SU-DHL-6 (cell line): ENCODE measurements at regions not wholly inside any gene's neighbourhood (a gene's known extent, or its start where the extent isn't known, plus 50 kb on each side); places are given as distances from the start of the nearest gene placed in this dataset.
"Not testable (repeated sequence)": the region's sequence is repeated elsewhere in the genome, so short reads cannot be mapped to it uniquely, and the experiment has no call there.

Experiments used
- EZH2phosphoT487 ChIP-seq: fragments of 200-600 bp; sonication (generic), shearing (Covaris generic); conservative IDR thresholded peaks from 2 replicates; pipeline ENCODE4 v1.6.1; 2018; ENCODE audit warnings: mild to moderate bottlenecking, antibody characterized with exemption, low read length, moderate library complexity, mixed read lengths
- TF ChIP-seq, protein P1 (sequence below): fragments of 200-600 bp; sonication (generic); IDR thresholded peaks from one replicate; pipeline ENCODE4 v1.5.1; 2017; ENCODE audit warnings: antibody characterized with exemption, mild to moderate bottlenecking, low read length, moderate library complexity; ENCODE audit not compliant: insufficient read depth, poor library complexity, severe bottlenecking

DNA sequence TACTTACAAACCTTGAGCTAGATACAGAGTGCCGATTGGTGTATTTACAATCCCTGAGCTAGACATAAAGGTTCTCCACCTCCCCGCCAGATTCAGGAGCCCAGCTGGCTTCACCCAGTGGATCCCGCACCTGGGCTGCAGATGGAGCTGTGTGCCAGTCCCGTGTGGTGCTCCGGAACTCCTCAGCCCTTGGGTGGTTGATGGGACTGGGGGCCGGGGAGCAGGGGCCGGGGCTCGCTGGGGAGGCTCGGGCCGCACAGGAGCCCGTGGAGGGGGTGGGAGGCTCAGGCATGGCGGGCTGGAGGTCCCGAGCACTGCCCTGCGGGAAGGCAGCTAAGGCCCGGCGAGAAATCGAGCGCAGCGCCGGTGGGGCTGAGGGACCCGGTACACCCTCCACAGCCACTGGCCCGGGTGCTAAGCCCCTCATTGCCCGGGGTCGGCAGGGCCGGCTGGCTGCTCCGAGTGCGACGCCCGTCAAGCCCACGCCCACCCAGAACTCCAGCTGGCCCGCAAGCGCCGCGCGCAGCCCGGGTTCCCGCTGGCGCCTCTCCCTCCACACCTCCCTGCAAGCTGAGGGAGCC lies 466.5 kb downstream of the TECRL start:
- TF ChIP-seq, protein P1, sequence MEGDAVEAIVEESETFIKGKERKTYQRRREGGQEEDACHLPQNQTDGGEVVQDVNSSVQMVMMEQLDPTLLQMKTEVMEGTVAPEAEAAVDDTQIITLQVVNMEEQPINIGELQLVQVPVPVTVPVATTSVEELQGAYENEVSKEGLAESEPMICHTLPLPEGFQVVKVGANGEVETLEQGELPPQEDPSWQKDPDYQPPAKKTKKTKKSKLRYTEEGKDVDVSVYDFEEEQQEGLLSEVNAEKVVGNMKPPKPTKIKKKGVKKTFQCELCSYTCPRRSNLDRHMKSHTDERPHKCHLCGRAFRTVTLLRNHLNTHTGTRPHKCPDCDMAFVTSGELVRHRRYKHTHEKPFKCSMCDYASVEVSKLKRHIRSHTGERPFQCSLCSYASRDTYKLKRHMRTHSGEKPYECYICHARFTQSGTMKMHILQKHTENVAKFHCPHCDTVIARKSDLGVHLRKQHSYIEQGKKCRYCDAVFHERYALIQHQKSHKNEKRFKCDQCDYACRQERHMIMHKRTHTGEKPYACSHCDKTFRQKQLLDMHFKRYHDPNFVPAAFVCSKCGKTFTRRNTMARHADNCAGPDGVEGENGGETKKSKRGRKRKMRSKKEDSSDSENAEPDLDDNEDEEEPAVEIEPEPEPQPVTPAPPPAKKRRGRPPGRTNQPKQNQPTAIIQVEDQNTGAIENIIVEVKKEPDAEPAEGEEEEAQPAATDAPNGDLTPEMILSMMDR = not testable (repeated sequence)
- not testable (repeated sequence) for TF ChIP-seq EZH2phosphoT487
